Posterior vena cava (tissue), 2 donors: ENCODE measurements at regions not wholly inside any gene's neighbourhood (a gene's known extent, or its start where the extent isn't known, plus 50 kb on each side); places are given as distances from the start of the nearest gene placed in this dataset.
"Not testable (repeated sequence)": the region's sequence is repeated elsewhere in the genome, so short reads cannot be mapped to it uniquely, and the experiment has no call there.

Experiments used
- DNase-seq: peaks from one replicate; pipeline ENCODE4 v3.0.0-alpha.2; 2020; ENCODE audit warnings: low spot score
- intact Hi-C, 2 donors: fragments of 100-400 bp; cut with DNase I; formaldehyde crosslinking; loops; one replicate each; pipeline versions ENCODE4 v1.14.1 to v1.14.2; 2022 to 2023
- microRNA-seq, 2 donors: library from miRNA; unstranded; fragments of <30 nt; microRNA quantifications; one replicate each; pipeline ENCODE4 v1.2.0, GENCODE V29; 2020 to 2021; ENCODE audit warnings: borderline microRNAs expressed in 2 of 2
- donor health status: DM: yes; HTN: yes; CAD: no.
- donor health status: DM: yes; HTN: yes; CAD: no.

- intact Hi-C loops = no loop called here
- DNase-seq = no peak
These were observed 91.1 kb upstream of the CDH2 start for GRCh38 chr18:28267878-28268625.

GRCh38 chr18:28267276-28267675, 90.3 kb upstream of the CDH2 start:
- intact Hi-C loops = no loop called here
- no peak for DNase-seq

GRCh38 chr18:28256166-28256565, 79.2 kb upstream of the CDH2 start:
- intact Hi-C loops = no loop called here
- no peak for DNase-seq

GRCh38 chr18:28248653-28249052, 71.7 kb upstream of the CDH2 start:
- no peak for DNase-seq
- intact Hi-C loops = no loop called here

GRCh38 chr18:28240626-28241025, 63.7 kb upstream of the CDH2 start:
- intact Hi-C loops, DNase-seq: not testable (repeated sequence)

GRCh38 chr18:28236487-28236886, 59.6 kb upstream of the CDH2 start:
- DNase-seq = no peak
- intact Hi-C loops = no loop called here

Small RNAs in the stretch of these regions (microRNA-seq; reads per million reads assigned to microRNA genes)
- gene MIR302F = 0 reads per million in 2 donors
